GM21723 (cell line): ENCODE measurements at regions not wholly inside any gene's neighbourhood (a gene's known extent, or its start where the extent isn't known, plus 50 kb on each side); places are given as distances from the start of the nearest gene placed in this dataset.

Source experiments
- ATAC-seq: cut with Tn5 transposase; IDR thresholded peaks from one replicate; pipeline ENCODE4 v1.9.1; 2021; ENCODE audit warnings: mild to moderate bottlenecking, moderate library complexity; ENCODE audit not compliant: unreplicated experiment

GRCh38 chr2:29974086-29974485, 52.7 kb upstream of the ALK start:
- ATAC-seq, result no peak

GRCh38 chr2:29977284-29977683, 55.9 kb upstream of the ALK start:
- ATAC-seq, result no peak

DNA sequence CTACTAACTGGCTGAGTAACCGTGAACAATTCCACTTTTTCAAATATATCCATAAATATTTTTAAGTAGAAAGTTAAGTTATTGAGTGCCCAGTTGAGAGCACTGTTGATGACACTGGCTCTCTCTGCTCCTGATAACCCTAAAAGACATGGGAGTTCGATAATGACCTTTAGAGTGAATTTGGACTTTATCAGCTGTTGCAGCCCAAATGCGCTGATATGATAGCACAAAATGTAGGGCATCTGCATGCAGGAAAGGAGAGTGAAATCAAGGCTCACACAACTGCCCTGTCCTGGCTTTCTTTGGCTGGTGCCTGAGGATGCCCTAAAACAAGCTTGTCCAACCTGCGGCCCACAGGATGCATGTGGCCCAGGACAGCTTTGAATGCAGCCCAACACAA, 60.0 kb upstream of the ALK start:
- no peak for ATAC-seq

DNA sequence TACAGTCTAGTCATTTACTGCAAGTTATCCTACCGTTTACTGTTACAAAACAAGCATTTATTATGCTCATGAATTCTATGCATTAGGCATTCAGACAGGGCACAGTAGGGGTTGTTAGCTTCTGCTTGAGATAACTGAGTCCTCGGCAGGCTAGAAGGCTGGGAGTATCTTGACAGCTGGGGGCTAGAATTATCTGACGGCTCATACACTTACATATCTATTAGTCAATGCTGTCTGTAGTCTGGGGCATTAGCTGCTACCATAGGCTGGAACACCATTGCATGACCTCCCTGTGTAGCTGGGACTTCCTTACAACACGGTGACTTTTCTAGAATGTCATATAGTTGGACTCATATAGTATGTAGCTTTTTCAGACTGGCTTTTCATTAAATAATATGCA, 61.9 kb upstream of the ALK start:
- no peak for ATAC-seq

- no peak for ATAC-seq
Observed at GRCh38 chr2:29987146-29987545, 65.8 kb upstream of the ALK start.

GRCh38 chr2:29990129-29990528, 68.7 kb upstream of the ALK start:
- no peak for ATAC-seq

DNA sequence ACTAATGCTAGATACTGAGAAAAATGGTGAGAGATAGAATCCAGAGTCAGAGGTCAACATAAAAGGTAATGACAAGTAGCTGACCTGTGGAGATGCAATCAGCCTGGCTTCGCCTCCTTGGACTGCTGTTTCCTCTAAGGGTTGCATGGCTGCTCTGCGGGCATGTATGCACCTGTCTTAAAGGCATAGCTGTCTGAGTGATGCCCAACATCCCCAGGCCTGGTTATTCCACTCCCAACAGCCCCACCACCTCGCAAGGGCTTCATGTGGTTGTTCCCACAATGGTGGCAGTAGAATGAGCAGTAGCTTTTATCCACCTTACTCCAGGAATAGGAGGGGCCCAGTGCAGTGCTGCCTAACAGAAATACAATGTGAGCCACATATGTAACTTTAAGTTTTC, 69.7 kb upstream of the ALK start:
- ATAC-seq, result no peak

GRCh38 chr2:29995241-29995640, 73.9 kb upstream of the ALK start:
- ATAC-seq, result no peak

DNA sequence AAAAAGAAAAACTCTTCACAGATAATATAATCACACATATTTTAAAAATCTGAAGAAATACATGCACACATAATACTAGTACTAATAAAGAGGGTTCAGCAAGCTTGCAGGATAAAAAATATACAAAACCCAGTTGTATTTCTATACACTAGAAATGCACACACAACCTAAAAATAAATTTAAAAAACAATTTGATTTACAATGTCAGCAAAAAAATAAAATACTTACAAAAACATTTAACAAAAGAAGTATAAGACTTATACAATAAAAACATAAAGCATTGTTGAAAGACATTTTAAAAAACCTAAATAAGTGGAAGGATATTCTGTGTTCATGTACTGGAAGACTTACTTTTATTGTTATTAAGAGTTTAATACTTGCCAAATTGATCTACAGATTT, 81.7 kb upstream of the ALK start:
- no peak for ATAC-seq

DNA sequence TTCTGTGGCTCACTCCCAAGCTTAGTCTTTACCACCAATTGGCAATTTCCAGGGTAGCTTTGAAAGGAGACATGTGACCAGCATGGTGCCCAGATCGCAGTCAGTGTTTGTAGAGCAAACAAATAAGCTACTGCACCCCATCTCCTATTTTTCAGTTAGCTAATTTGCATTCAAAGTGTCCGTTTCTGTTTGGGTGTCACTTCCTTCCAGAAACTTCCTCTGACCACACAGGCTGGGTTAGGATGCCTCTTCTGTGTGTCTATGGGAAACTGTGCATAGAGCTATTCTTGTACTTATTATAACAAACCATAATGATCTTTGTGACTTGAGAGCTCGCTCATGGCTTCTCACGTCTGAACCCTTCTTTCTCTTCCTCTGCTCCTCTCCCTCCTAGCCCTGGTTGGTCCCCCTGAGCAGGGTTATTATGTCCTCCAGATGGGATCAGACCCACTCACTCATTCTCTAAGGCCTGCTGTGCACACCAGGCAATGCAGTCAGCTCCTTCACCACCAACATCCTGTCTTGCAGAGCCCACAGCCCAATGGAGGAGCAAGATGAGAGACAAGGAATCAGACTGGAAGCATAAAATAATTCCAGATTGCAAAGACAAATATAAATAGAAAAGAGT, 101.2 kb upstream of the ALK start:
- peak; percentile 88 for ATAC-seq

- ATAC-seq, result no peak
Observed at GRCh38 chr2:30024281-30024680, 102.9 kb upstream of the ALK start.

DNA sequence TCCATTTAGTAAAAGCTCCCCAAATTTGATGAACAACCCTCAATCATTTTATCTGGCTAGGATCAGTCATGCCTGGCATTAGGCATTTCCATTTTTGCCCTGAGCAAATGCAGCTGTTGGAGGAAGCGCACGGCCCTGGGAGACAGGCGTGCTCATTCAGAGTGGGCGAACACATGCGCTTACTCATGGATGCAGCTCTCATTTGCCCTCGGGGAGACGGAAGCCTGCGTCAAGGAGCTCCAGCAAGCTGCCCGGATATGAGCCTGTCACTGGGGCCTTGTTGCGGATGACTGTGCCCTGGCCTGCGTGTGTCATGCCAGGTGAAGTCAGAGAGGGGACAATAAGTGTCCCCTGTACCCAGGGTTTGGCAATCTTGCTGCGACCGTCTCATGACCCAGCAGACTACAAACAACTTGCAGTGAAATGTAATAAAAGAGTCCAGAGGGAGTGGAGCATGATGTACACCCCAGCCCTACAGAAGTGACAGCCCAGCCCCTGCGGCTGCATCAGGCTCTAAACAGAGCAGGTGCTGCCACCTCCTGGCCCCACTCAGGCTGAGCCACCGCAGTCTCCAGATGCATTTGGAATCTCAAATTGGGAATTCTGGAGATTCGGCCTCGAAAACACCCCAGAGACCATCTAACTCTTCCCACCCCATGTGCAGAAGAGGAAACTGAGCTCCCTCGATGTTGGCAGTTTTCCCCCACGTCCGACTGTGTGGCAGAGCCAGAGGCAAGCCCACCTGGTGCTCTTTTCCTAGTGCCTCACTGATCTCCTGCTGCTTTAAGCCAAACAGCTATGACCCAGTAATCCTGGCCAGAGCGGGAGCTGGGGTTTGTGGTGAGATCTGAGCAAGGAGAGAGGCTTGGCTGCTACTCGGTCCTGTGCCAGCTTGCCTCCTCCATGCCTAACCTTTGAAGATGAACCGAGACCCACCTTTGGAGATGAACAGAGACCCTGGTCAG, 105.0 kb upstream of the ALK start:
- ATAC-seq, result no peak

- no peak for ATAC-seq
Observed at GRCh38 chr2:30029804-30030203, 108.4 kb upstream of the ALK start.

- ATAC-seq, result no peak
Observed at GRCh38 chr2:30030361-30030760, 109.0 kb upstream of the ALK start.

- ATAC-seq, result no peak
Observed at GRCh38 chr2:30031184-30031583, 109.8 kb upstream of the ALK start.

DNA sequence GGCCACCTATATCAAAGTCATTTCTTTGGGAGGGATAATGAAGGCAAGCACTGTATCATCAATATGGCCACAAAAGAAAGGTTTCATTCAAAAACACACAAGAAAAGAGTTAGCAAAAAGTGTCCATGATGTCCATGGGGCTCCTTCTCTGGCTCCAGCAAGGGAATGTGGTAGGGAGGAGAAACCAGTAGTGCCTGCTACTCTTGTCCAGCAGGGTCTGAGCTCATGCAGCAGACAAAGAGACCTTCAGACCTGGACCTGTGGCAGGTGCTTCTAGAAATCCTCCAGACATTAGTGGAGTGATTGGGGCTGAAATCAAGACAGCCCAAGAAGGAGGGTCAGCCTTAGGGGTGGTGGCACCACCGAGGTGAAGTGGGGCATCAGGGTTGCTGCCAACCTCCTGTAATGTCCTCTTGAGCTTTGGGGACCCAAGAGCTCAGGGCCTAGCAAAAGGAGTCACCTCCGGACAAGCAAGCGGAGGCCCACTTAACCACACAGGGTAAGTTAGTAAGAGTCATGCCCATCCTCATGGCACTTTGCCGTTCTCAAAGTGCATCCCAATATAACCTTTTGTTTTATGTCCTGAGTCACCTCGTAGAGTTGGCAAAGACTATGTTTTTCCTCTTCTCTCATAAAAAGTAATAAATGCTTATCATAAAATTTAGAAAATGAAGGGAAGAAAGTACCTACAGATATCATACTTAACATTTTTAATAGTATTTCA, 112.6 kb upstream of the YPEL5 start:
- no peak for ATAC-seq

GRCh38 chr2:30037016-30037415, 109.8 kb upstream of the YPEL5 start:
- ATAC-seq, result no peak

GRCh38 chr2:30038419-30038818, 108.4 kb upstream of the YPEL5 start:
- ATAC-seq, result no peak

- ATAC-seq, result no peak
Observed at GRCh38 chr2:30039101-30039500, 107.7 kb upstream of the YPEL5 start.

- no peak for ATAC-seq
Observed at GRCh38 chr2:30040147-30040546, 106.7 kb upstream of the YPEL5 start.

- ATAC-seq, result no peak
Observed at GRCh38 chr2:30041884-30042283, 104.9 kb upstream of the YPEL5 start.

DNA sequence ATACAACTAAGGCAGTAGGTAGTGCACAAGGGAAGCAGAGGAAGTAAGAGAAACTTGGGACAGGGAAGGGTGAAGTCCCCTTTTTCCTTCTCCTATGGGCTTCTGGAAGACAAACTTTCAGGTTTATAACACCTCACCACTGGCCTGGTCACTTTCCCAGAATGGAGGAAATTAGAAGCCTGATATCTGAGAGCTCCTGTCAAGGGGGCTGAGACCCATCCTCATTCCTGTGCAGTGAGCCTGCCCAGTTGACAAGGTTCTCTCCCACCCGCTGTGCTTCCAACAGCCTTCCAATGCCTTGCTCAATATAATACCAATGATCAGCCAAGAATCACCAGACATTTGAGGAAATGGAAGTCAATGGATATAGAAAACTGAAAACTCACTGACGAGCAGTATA, 100.4 kb upstream of the YPEL5 start:
- ATAC-seq, result no peak
